ENCODE measurements at regions not wholly inside any gene's neighbourhood (a gene's known extent, or its start where the extent isn't known, plus 50 kb on each side); places are given as distances from the start of the nearest gene placed in this dataset.

DNA sequence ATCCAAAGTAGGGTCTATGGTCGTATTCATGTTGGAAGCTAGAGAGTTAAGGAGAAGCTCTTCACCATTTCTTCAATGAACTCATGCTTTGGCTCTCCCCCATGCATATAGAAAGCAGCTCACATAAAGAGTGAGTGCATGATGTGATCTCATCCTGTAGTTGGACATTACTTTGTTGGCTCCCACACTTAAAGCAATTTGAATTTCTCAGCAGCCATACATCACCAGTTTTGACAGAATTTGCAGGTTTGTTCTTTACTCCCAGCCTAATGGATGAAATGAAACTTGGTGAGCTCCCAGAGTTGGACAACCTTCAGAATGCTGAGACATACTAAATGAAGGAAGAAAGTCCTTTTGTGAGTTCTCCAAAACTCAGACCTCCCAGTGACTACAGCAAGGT, 613.5 kb downstream of the IQCM start:
- no peak for TF ChIP-seq POLR2A (IDR thresholded peaks at IDR 0.05)
- TF ChIP-seq, protein P1, sequence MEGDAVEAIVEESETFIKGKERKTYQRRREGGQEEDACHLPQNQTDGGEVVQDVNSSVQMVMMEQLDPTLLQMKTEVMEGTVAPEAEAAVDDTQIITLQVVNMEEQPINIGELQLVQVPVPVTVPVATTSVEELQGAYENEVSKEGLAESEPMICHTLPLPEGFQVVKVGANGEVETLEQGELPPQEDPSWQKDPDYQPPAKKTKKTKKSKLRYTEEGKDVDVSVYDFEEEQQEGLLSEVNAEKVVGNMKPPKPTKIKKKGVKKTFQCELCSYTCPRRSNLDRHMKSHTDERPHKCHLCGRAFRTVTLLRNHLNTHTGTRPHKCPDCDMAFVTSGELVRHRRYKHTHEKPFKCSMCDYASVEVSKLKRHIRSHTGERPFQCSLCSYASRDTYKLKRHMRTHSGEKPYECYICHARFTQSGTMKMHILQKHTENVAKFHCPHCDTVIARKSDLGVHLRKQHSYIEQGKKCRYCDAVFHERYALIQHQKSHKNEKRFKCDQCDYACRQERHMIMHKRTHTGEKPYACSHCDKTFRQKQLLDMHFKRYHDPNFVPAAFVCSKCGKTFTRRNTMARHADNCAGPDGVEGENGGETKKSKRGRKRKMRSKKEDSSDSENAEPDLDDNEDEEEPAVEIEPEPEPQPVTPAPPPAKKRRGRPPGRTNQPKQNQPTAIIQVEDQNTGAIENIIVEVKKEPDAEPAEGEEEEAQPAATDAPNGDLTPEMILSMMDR (IDR thresholded peaks at IDR 0.05) = no peak
